Astrocyte (in vitro differentiated cells and primary cell): ENCODE measurements at regions not wholly inside any gene's neighbourhood (a gene's known extent, or its start where the extent isn't known, plus 50 kb on each side); places are given as distances from the start of the nearest gene placed in this dataset.

ENCODE experiments used
- EZH2 ChIP-seq: IDR thresholded peaks from 2 replicates; pipeline ENCODE4 v1.6.1; 2012; ENCODE audit warnings: mild to moderate bottlenecking, low read length, inconsistent platforms; ENCODE audit not compliant: insufficient read depth
- TF ChIP-seq, protein P1 (sequence below): IDR thresholded peaks from 2 replicates; pipeline ENCODE4 v1.5.1; 2011; ENCODE audit warnings: low read depth, mild to moderate bottlenecking, inconsistent platforms, low read length, moderate library complexity; ENCODE audit not compliant: insufficient read depth

DNA sequence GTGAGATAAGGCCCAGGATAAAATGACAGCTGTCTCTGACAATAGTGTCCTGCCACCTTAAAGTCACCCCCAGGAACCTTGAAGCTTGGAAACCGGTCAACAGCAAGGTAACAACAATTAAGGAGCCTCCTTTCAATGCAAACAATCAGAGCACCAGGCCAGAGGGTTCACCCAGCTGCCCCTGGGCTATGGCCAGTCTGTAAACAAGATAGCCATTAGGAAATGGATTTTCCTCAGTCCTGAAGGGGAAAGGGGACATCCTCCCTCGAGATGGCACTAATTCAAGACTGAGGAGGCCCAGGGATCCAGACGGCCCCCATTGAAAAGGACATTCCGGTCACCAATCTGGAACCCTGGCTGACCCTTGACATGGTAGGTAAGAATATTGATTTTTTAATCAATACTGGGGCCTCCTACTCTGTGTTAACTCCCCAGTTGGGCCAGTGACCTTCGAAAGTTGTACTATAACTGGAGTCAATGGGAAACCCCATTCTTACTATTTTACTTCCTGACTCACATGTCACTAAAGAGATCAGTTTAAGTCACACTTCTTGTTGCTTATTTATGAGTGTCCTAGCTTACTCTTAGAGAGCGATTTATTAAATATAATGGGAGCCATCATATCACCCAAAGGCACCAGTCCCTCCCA lies 61.7 kb upstream of the CT45A1 start:
- TF ChIP-seq, protein P1, sequence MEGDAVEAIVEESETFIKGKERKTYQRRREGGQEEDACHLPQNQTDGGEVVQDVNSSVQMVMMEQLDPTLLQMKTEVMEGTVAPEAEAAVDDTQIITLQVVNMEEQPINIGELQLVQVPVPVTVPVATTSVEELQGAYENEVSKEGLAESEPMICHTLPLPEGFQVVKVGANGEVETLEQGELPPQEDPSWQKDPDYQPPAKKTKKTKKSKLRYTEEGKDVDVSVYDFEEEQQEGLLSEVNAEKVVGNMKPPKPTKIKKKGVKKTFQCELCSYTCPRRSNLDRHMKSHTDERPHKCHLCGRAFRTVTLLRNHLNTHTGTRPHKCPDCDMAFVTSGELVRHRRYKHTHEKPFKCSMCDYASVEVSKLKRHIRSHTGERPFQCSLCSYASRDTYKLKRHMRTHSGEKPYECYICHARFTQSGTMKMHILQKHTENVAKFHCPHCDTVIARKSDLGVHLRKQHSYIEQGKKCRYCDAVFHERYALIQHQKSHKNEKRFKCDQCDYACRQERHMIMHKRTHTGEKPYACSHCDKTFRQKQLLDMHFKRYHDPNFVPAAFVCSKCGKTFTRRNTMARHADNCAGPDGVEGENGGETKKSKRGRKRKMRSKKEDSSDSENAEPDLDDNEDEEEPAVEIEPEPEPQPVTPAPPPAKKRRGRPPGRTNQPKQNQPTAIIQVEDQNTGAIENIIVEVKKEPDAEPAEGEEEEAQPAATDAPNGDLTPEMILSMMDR = no peak
- no peak for TF ChIP-seq EZH2
